Gastrocnemius medialis (tissue), 4 donors: ENCODE measurements at regions not wholly inside any gene's neighbourhood (a gene's known extent, or its start where the extent isn't known, plus 50 kb on each side); places are given as distances from the start of the nearest gene placed in this dataset.

Experiments
- POLR2A ChIP-seq, 2 donors: fragments of 450-650 bp; IDR thresholded peaks; one replicate each; pipeline ENCODE4 v1.6.1; 2017; ENCODE audit warnings: antibody characterized with exemption in 2 of 2, mild to moderate bottlenecking in 2 of 2, moderate library complexity in 2 of 2
- TF ChIP-seq, protein P1 (sequence below), 5 experiments: fragments of 450-650 bp in 3 of 5; fragments of 200-600 bp in 2 of 5; sonication (generic) in 2 of 5; IDR thresholded peaks in 4 of 5; conservative IDR thresholded peaks in 1 of 5; 1 replicate in 4 of 5; 2 replicates in 1 of 5; pipeline ENCODE4 v1.5.1; 2016 to 2019; ENCODE audit warnings: antibody characterized with exemption in 5 of 5, mild to moderate bottlenecking in 3 of 5, moderate library complexity in 3 of 5

DNA sequence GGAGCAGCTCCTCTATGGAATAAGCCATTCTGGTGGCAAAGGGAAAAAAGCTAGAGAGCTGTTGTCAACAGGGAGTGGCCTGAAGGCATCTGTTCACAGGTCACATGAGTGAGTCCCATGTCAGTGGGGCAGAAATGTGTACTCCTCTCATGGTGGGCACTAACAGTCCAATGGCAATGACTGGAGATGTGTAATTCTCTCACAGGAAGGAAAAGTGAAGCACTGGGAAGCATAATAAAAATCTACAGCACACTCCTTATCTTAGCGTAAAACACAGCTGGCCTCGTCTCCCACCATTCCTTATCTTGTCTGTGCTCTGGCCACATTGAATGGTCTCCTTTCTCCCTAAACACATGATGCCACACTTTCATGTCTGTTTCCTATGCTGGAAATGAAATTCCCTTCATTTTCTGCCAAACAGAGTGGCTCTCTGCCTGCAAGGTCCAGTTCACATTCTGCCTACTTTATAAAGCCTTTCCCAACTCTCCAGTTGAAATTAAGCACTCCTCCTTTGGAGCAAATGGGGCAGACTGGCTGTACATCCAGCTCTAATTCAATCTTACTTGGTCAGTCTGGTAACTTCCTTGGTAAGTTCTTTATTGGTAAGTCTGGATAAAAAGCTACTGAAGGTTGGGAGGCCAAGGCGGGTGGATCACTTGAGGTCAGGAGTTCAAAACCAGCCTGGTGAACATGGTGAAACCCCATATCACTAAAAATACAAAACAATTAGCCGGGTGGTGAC lies 139.8 kb downstream of the RPL22L1 start:
- TF ChIP-seq POLR2A (IDR thresholded peaks at IDR 0.05): no peak
- TF ChIP-seq, protein P1, sequence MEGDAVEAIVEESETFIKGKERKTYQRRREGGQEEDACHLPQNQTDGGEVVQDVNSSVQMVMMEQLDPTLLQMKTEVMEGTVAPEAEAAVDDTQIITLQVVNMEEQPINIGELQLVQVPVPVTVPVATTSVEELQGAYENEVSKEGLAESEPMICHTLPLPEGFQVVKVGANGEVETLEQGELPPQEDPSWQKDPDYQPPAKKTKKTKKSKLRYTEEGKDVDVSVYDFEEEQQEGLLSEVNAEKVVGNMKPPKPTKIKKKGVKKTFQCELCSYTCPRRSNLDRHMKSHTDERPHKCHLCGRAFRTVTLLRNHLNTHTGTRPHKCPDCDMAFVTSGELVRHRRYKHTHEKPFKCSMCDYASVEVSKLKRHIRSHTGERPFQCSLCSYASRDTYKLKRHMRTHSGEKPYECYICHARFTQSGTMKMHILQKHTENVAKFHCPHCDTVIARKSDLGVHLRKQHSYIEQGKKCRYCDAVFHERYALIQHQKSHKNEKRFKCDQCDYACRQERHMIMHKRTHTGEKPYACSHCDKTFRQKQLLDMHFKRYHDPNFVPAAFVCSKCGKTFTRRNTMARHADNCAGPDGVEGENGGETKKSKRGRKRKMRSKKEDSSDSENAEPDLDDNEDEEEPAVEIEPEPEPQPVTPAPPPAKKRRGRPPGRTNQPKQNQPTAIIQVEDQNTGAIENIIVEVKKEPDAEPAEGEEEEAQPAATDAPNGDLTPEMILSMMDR (IDR thresholded peaks at IDR 0.05 in 4 of 5, conservative IDR thresholded peaks at IDR 0.05 in 1 of 5): no peak
